HL-60 (cell line): ENCODE measurements at regions not wholly inside any gene's neighbourhood (a gene's known extent, or its start where the extent isn't known, plus 50 kb on each side); places are given as distances from the start of the nearest gene placed in this dataset.

Experiments used
- CTCF ChIP-seq: IDR thresholded peaks from one replicate; pipeline ENCODE4 v1.5.1; 2011; ENCODE audit warnings: low read length, control low read depth, inconsistent platforms; ENCODE audit not compliant: insufficient read depth
- POLR2AphosphoS5 ChIP-seq: IDR thresholded peaks from 2 replicates; pipeline ENCODE4 v1.6.1; 2012; ENCODE audit warnings: low read depth

GRCh38 chr10:118485641-118486040 is 109.8 kb downstream of the PRLHR start:
- TF ChIP-seq POLR2AphosphoS5 (no peak), CTCF (no peak)
